Adrenal gland (tissue), 9 donors: ENCODE measurements at regions not wholly inside any gene's neighbourhood (a gene's known extent, or its start where the extent isn't known, plus 50 kb on each side); places are given as distances from the start of the nearest gene placed in this dataset.

Experiments
- DNase-seq, 7 donors: peaks; one replicate each; pipeline ENCODE4 v3.0.0-alpha.2; 2019 to 2020
- H3K27ac ChIP-seq, 5 donors: fragments of 200-600 bp; sonication (generic) in 4 of 5; 1 replicate in 3 of 5; 2 replicates in 2 of 5; pipeline versions ENCODE4 v1.5.1 to v1.8.0; 2016 to 2020; ENCODE audit warnings: mild to moderate bottlenecking in 1 of 5
- H3K27me3 ChIP-seq: fragments of 200-600 bp; 2 replicates; pipeline ENCODE4 v1.8.0; 2021
- H3K36me3 ChIP-seq, 2 donors: fragments of 200-600 bp; replicated peaks in 1 of 2; 1 replicate in 1 of 2; 2 replicates in 1 of 2; pipeline versions ENCODE4 v1.5.1 to v1.8.0; 2018 to 2022
- H3K4me1 ChIP-seq, 2 donors: fragments of 200-600 bp; replicated peaks in 1 of 2; 1 replicate in 1 of 2; 2 replicates in 1 of 2; pipeline versions ENCODE4 v1.5.1 to v1.8.0; 2018 to 2021
- H3K4me3 ChIP-seq, 4 donors: fragments of 200-600 bp; sonication (generic) in 3 of 4; one replicate each; pipeline ENCODE4 v1.5.1; 2016 to 2018
- H3K9me3 ChIP-seq, 3 donors: fragments of 200-600 bp; sonication (generic) in 1 of 3; replicated peaks in 1 of 3; 1 replicate in 2 of 3; 2 replicates in 1 of 3; pipeline versions ENCODE4 v1.5.1 to v1.8.0; 2016 to 2021
- CTCF ChIP-seq, 6 experiments: fragments of 450-650 bp in 4 of 6; fragments of 200-600 bp in 2 of 6; sonication (generic) in 1 of 6; IDR thresholded peaks; 1 replicate in 5 of 6; 2 replicates in 1 of 6; pipeline versions ENCODE4 v1.5.1 to v1.8.0; 2016 to 2021; ENCODE audit warnings: antibody characterized with exemption in 6 of 6, mild to moderate bottlenecking in 2 of 6, moderate library complexity in 1 of 6
- POLR2A ChIP-seq, 2 donors: fragments of 450-650 bp; IDR thresholded peaks; one replicate each; pipeline ENCODE4 v1.6.1; 2017; ENCODE audit warnings: antibody characterized with exemption in 2 of 2, mild to moderate bottlenecking in 2 of 2, moderate library complexity in 1 of 2
- WGBS, 4 donors: extraction: QIAGEN DNeasy Blood & Tissue Kit in 2 of 4; methylation state at CpG; one replicate each; pipeline versions ENCODE4 v1.1.5 to v1.1.7; 2013 to 2017; 5-methylcytosine and 5-hydroxymethylcytosine counted together
- intact Hi-C, 2 donors: fragments of 100-400 bp; cut with DNase I; formaldehyde crosslinking; loops; one replicate each; pipeline versions ENCODE4 v1.14.1 to v1.15.0; 2022 to 2023
- donor health status: healthy with polysubstance abuse.
- donor health status: Bipolar disorder and iron deficiency.
- donor health status: DM: yes; HTN: yes; CAD: no.
- donor health status: DM: no; HTN: no; CAD: no.
- donor health status: DM: no; HTN: no; CAD: no.

- no peaks in the 10 kb centered on the region for H3K9me3 ChIP-seq
- peak in 2 of 7 donors; percentile 8 to 36 for DNase-seq
- no peaks in the 10 kb centered on the region for H3K27me3 ChIP-seq
- H3K36me3 ChIP-seq, result no peaks in the 10 kb centered on the region
- TF ChIP-seq CTCF (IDR thresholded peaks at IDR 0.05) (peak; percentile 44 to 81 (median 72)), POLR2A (IDR thresholded peaks at IDR 0.05) (no peak)
- intact Hi-C loops, result loop anchor here (5.0 to 10.0 kb wide), 2 partner anchors 606 to 609 kb away; no protein-coding TSS in a partner anchor
- no peak overlapping the region for H3K4me3 ChIP-seq
- no peak overlapping the region for H3K27ac ChIP-seq
- WGBS, 4 donors, result 0% methylated on average over 1 of the region's 1 CpG
- no peaks in the 10 kb centered on the region for H3K4me1 ChIP-seq
Observed at GRCh38 chr6:122033564-122034181, 365.8 kb upstream of the HSF2 start.

DNA sequence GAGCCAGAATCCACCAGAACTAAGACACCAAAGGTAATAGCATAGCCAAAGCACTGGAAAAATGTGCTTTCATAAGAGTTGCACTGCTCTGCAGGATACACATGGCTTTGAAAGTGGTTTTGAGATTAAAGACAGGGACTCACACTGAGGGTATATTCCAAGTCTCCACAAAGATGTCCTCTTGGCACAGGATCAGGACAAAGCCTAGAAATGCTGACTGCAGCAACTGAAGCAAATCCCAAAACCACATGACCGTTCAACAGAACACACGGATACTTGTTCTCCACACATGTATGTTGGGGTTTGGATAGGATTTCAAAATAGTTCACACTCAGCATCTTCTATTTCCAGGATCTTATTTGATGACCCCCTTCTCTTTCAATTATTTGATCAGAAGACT lies 364.3 kb upstream of the HSF2 start:
- TF ChIP-seq POLR2A (IDR thresholded peaks at IDR 0.05) (no peak), CTCF (IDR thresholded peaks at IDR 0.05) (no peak)
- no peaks in the 10 kb centered on the region for H3K9me3 ChIP-seq
- H3K27me3 ChIP-seq, result no peaks in the 10 kb centered on the region
- H3K4me3 ChIP-seq, result no peak overlapping the region
- intact Hi-C loops, result loop anchor here in 1 of 2 donors (10.0 kb wide), 1 partner anchor 610 kb away; no protein-coding TSS in a partner anchor
- H3K27ac ChIP-seq, result no peak overlapping the region
- no peaks in the 10 kb centered on the region for H3K36me3 ChIP-seq
- no peak for DNase-seq
- H3K4me1 ChIP-seq, result no peaks in the 10 kb centered on the region
- 56 to 83% (median 74%) methylated on average over 2 of the region's 2 CpGs for WGBS, 4 donors

DNA sequence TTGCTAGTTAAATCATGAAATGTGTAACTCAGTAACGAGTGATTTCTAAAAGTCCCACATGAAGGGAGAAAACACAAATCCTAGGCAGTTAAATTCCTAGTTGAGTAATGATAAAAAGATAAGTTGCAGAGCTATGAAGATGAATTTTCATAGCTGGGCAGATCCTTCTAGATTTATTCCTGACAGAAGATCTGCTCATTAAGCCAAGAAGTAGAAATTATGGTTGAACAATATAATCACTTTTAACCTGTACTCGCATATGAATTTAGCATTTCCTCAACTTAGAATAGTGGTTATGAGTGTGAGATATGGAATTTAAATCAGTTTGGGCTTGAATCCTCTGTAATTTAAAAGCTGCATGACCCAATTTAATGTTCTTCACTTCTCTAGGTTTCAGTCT lies 359.2 kb upstream of the HSF2 start:
- no peaks in the 10 kb centered on the region for H3K36me3 ChIP-seq
- WGBS, 4 donors, result 75 to 89% (median 84%) methylated on average over 2 of the region's 2 CpGs
- H3K4me3 ChIP-seq, result no peak overlapping the region
- no peak for TF ChIP-seq POLR2A (IDR thresholded peaks at IDR 0.05)
- no peak for TF ChIP-seq CTCF (IDR thresholded peaks at IDR 0.05)
- no peak for DNase-seq
- H3K4me1 ChIP-seq, result no peaks in the 10 kb centered on the region
- no peaks in the 10 kb centered on the region for H3K9me3 ChIP-seq
- intact Hi-C loops, result no loop called here
- no peaks in the 10 kb centered on the region for H3K27me3 ChIP-seq
- no peak overlapping the region for H3K27ac ChIP-seq

GRCh38 chr6:122042380-122042779 lies 357.1 kb upstream of the HSF2 start:
- no peak for DNase-seq
- TF ChIP-seq POLR2A (IDR thresholded peaks at IDR 0.05), result no peak
- no peak for TF ChIP-seq CTCF (IDR thresholded peaks at IDR 0.05)
- H3K4me1 ChIP-seq, result no peaks in the 10 kb centered on the region
- no peak overlapping the region for H3K4me3 ChIP-seq
- H3K27me3 ChIP-seq, result no peaks in the 10 kb centered on the region
- H3K36me3 ChIP-seq, result no peaks in the 10 kb centered on the region
- intact Hi-C loops, result no loop called here
- H3K27ac ChIP-seq, result no peak overlapping the region
- H3K9me3 ChIP-seq, result no peaks in the 10 kb centered on the region
- WGBS, 4 donors, result 83 to 93% (median 89%) methylated on average over 3 of the region's 3 CpGs
